ENCODE measurements at regions not wholly inside any gene's neighbourhood (a gene's known extent, or its start where the extent isn't known, plus 50 kb on each side); places are given as distances from the start of the nearest gene placed in this dataset.

- ATAC-seq, result no peak
- no peak overlapping the region for H3K4me3 Mint-ChIP-seq
- no peak overlapping the region for H3K27ac Mint-ChIP-seq
- no peaks in the 10 kb centered on the region for H3K9me3 Mint-ChIP-seq
- no peaks in the 10 kb centered on the region for H3K4me1 Mint-ChIP-seq
- no peak for DNase-seq
- no peaks in the 10 kb centered on the region for H3K27me3 Mint-ChIP-seq
These were observed 352.5 kb downstream of the KIF4B start for GRCh38 chr5:155366096-155366495.

DNA sequence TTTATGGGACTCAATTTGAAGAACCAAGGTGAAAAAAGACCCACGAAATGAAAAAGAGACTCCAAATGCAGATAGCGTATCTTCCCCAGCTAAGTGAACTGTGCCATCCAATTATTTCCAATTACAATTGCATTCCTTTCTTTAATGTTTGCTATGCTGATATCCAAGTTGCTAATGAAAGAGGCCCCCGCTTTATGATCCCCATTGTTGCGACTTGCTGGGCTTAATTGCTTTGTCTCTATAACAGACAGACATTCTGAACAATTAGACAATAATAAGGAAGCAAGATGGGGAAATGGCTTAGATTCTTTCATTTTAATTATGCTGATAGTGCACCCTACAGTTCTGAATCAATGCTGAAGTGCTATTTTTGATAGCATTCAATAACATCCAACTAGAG lies 354.3 kb downstream of the KIF4B start:
- no peak for DNase-seq
- Mint-ChIP-seq H3K27me3 (no peaks in the 10 kb centered on the region), H3K27ac (no peak overlapping the region), H3K4me3 (no peak overlapping the region), H3K4me1 (no peaks in the 10 kb centered on the region), H3K9me3 (no peaks in the 10 kb centered on the region)
- ATAC-seq, result no peak

- H3K27ac Mint-ChIP-seq, result peak overlapping the region in 1 of 2 donors; percentile 28
- no peaks in the 10 kb centered on the region for H3K4me1 Mint-ChIP-seq
- no peaks in the 10 kb centered on the region for H3K9me3 Mint-ChIP-seq
- DNase-seq (no peak), ATAC-seq (no peak)
- no peak overlapping the region for H3K4me3 Mint-ChIP-seq
- H3K27me3 Mint-ChIP-seq, result no peaks in the 10 kb centered on the region
These were observed 354.9 kb downstream of the KIF4B start for GRCh38 chr5:155368490-155368889.

GRCh38 chr5:155380480-155380879 lies 366.9 kb downstream of the KIF4B start:
- no peaks in the 10 kb centered on the region for H3K9me3 Mint-ChIP-seq
- no peak overlapping the region for H3K27ac Mint-ChIP-seq
- H3K4me3 Mint-ChIP-seq, result no peak overlapping the region
- DNase-seq (no peak), ATAC-seq (no peak)
- no peaks in the 10 kb centered on the region for H3K27me3 Mint-ChIP-seq
- H3K4me1 Mint-ChIP-seq, result no peaks in the 10 kb centered on the region

DNA sequence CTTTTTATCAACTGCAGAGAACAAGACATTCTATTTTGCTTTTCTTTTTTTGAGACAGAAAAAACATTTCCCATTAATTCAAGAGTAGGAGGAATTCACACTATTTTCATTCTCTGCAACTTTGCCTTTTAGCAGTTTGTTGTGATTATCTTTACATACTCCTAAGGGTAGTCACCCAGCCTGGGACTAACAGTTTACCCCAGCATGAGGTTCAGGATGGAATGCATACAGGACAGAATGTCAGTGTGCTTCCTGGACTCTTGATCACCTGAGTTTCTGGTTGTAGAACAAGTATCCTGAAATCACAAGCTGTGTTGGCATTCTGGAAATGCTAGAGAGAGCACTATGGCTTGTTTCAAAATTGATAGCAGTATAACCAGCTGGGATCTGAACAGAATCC lies 368.1 kb downstream of the KIF4B start:
- no peak for DNase-seq
- H3K27me3 Mint-ChIP-seq, result no peaks in the 10 kb centered on the region
- H3K9me3 Mint-ChIP-seq, result no peaks in the 10 kb centered on the region
- no peak overlapping the region for H3K4me3 Mint-ChIP-seq
- ATAC-seq, result no peak
- H3K27ac Mint-ChIP-seq, result no peak overlapping the region
- H3K4me1 Mint-ChIP-seq, result no peaks in the 10 kb centered on the region

DNA sequence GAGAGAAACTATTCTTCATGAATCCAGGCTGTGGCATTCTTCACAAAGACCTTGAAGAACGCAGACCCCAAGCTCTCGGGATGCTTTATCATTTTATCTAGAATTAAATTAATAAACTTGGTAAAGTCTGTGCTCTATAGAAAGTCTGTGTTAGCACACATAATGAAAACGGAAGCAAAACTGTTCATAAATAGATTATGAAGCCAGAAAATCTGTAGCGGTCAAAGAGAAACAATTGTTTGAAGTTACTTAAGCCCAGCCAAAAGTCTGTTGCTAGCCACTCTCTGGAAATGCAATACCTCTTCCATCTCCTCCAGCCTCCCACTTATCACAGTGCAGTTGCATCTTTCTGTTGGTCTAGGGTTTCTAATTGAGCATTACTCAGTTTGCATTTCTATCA lies 375.9 kb downstream of the KIF4B start:
- Mint-ChIP-seq H3K27ac (no peak overlapping the region), H3K4me1 (no peaks in the 10 kb centered on the region), H3K27me3 (no peaks in the 10 kb centered on the region), H3K9me3 (no peaks in the 10 kb centered on the region), H3K4me3 (no peak overlapping the region)
- no peak for DNase-seq
- ATAC-seq, result no peak

- Mint-ChIP-seq H3K27ac (no peak overlapping the region), H3K27me3 (no peaks in the 10 kb centered on the region), H3K4me1 (no peaks in the 10 kb centered on the region), H3K4me3 (no peak overlapping the region), H3K9me3 (no peaks in the 10 kb centered on the region)
- no peak for DNase-seq
- ATAC-seq, result no peak
These were observed 381.2 kb downstream of the KIF4B start for GRCh38 chr5:155394727-155395126.

- DNase-seq (no peak), ATAC-seq (no peak)
- H3K4me3 Mint-ChIP-seq, result no peak overlapping the region
- no peak overlapping the region for H3K27ac Mint-ChIP-seq
- H3K9me3 Mint-ChIP-seq, result peaks cover 16 to 25% of the 10 kb centered on the region in 2 donors
- H3K4me1 Mint-ChIP-seq, result no peaks in the 10 kb centered on the region
- no peaks in the 10 kb centered on the region for H3K27me3 Mint-ChIP-seq
These were observed 389.5 kb downstream of the KIF4B start for GRCh38 chr5:155402927-155403640.

- DNase-seq (no peak), ATAC-seq (no peak)
- H3K4me3 Mint-ChIP-seq, result no peak overlapping the region
- no peaks in the 10 kb centered on the region for H3K27me3 Mint-ChIP-seq
- peaks cover 20 to 25% of the 10 kb centered on the region in 2 donors for H3K9me3 Mint-ChIP-seq
- no peaks in the 10 kb centered on the region for H3K4me1 Mint-ChIP-seq
- no peak overlapping the region for H3K27ac Mint-ChIP-seq
These were observed 393.3 kb downstream of the KIF4B start for GRCh38 chr5:155406815-155407214.

- H3K27me3 Mint-ChIP-seq, result no peaks in the 10 kb centered on the region
- no peak for ATAC-seq
- no peak overlapping the region for H3K27ac Mint-ChIP-seq
- no peak overlapping the region for H3K4me3 Mint-ChIP-seq
- DNase-seq, result no peak
- no peaks in the 10 kb centered on the region for H3K4me1 Mint-ChIP-seq
- peaks cover 22 to 25% of the 10 kb centered on the region in 2 donors for H3K9me3 Mint-ChIP-seq
These were observed 394.9 kb downstream of the KIF4B start for GRCh38 chr5:155408465-155408864.

DNA sequence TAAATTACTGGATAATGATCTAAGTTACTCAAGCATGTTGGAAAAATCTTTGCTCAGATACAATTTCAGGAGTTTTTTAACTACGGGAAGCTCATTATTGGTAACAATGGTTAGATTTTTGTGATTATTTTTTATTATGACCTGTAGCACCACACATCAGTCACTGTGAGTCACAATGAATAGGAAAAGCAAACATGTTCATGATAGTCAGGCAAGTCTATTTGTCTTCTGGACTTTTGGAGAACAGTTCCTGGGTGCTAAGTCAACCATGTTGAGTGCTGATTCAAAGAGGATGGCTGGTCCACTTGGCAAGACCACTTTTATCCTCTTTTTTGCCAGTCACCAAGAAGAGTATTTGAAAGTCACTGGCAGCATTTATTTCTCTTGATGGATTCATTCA lies 403.2 kb downstream of the KIF4B start:
- Mint-ChIP-seq H3K9me3 (peaks cover 0 to 5% of the 10 kb centered on the region in 2 donors), H3K4me1 (no peaks in the 10 kb centered on the region), H3K27ac (no peak overlapping the region), H3K4me3 (no peak overlapping the region), H3K27me3 (no peaks in the 10 kb centered on the region)
- DNase-seq (no peak), ATAC-seq (no peak)

DNA sequence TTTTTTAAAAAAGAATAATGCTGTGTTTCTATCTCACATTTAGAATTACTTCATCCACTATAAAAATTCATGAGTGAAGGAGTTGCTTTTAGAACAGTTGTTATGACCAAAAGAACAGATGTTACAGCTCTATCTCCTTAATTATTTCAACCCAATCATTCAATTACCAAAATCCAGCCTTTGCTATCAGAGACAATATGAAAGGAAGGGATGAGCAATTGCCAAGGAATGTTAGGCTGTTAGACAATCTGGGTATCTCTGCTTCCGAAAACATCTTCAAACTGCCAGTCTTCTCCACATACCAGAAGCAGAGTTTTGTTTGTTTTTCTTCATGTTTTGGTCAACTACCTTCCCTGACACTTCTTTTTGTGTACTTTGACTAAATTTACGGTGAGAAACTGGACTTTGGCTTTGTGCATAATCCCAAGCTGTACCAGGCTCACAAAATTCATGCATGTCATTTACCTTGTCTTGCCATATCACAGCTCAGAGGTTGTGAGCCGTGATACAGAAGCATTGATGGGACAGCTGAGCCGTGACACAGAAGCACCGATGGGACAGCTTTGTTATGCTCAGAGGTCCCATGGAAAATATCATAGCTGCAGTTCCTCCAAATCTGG lies 405.5 kb downstream of the KIF4B start:
- H3K27me3 Mint-ChIP-seq, result no peaks in the 10 kb centered on the region
- H3K9me3 Mint-ChIP-seq, result no peaks in the 10 kb centered on the region
- DNase-seq, result no peak
- no peaks in the 10 kb centered on the region for H3K4me1 Mint-ChIP-seq
- ATAC-seq, result no peak
- H3K27ac Mint-ChIP-seq, result no peak overlapping the region
- no peak overlapping the region for H3K4me3 Mint-ChIP-seq

- H3K9me3 Mint-ChIP-seq, result peaks cover 9 to 14% of the 10 kb centered on the region in 2 donors
- DNase-seq (no peak), ATAC-seq (no peak)
- no peaks in the 10 kb centered on the region for H3K4me1 Mint-ChIP-seq
- H3K4me3 Mint-ChIP-seq, result no peak overlapping the region
- peaks cover 8% of the 10 kb centered on the region for H3K27me3 Mint-ChIP-seq
- H3K27ac Mint-ChIP-seq, result no peak overlapping the region
These were observed 416.6 kb downstream of the KIF4B start for GRCh38 chr5:155430192-155430591.

DNA sequence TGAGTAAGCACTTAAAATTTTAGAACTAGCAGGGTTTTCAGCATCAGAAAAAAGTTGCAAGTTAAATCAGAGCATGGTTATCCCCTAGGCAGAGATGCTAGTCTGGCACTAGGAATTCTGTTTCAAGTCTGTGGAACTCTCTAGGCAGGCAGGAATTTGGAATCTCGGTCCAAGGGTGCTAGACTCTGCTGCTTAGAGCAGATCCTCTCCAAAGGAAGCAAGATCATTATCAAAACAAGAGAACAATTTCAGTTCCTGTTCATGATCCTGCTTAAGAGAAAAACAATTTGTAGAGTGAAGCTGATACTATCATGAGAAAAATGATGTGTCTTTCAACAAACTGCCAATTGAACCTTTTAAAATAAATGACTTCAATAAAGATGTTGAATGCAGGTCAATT lies 420.7 kb downstream of the KIF4B start:
- no peak overlapping the region for H3K4me3 Mint-ChIP-seq
- DNase-seq (no peak), ATAC-seq (no peak)
- H3K9me3 Mint-ChIP-seq, result peaks cover 7 to 11% of the 10 kb centered on the region in 2 donors
- no peak overlapping the region for H3K27ac Mint-ChIP-seq
- peaks cover 8% of the 10 kb centered on the region for H3K27me3 Mint-ChIP-seq
- H3K4me1 Mint-ChIP-seq, result no peaks in the 10 kb centered on the region

DNA sequence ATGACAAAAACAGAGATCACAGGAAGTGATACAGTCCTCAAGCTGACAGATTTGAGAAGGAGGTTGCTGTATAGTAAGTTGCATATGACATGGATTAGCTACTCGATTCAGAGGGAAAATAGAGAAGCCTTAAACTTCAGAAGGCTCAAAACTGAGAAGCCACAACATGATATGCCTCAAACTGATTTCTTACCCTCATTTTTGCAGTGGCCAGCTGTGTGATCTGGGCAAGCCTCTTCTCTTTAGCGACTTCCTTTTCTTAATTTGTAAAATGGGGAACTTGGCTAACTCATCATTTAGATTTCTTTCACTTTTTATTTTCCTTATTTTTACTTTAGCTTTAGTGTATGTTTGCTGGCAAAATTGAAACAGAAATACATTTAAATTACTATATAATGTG lies 421.1 kb downstream of the KIF4B start:
- ATAC-seq (no peak), DNase-seq (no peak)
- Mint-ChIP-seq H3K27ac (no peak overlapping the region), H3K4me3 (no peak overlapping the region), H3K9me3 (peaks cover 7 to 11% of the 10 kb centered on the region in 2 donors), H3K4me1 (no peaks in the 10 kb centered on the region), H3K27me3 (peaks cover 8% of the 10 kb centered on the region)

DNA sequence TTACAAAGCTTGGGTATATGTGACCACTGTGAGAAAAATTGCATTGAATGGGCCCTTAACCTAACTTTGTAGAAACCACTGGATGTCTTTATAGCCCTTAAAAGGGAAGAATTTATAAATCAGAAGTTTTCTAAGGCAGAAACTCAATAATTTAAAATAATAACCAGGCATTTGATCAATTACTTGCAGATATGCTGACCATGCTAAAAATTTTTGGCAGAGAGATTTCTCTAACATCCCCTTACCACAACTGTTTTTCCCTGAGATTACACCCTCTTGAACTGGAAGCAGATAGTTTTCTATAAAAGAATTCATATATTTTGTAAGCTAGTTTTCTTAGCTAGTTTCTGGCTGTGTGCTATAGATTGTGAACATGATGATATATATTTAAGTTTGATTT lies 428.3 kb downstream of the KIF4B start:
- Mint-ChIP-seq H3K4me1 (no peaks in the 10 kb centered on the region), H3K4me3 (no peak overlapping the region), H3K9me3 (peaks cover 9 to 10% of the 10 kb centered on the region in 2 donors), H3K27ac (no peak overlapping the region), H3K27me3 (no peaks in the 10 kb centered on the region)
- DNase-seq (no peak), ATAC-seq (no peak)

DNA sequence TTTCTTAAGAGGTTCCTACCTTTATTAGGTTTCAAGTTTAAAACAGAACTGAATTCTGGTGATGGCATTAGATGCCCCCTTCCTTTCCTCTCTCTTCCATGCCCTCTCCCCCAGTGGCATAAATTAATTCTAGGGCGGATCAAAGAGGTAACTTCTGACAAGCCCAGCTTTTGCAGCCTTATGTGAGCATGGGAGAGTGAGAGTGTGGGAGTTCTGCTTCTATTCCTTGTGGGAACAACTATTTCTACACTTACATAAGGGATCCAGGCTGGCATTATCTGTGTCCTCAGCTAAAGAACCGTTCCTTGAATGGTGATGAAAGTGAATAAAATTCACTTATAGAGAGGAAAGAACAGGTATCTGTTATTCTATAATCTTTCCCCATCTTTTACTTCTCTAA lies 437.6 kb downstream of the KIF4B start:
- Mint-ChIP-seq H3K27me3 (no peaks in the 10 kb centered on the region), H3K4me3 (no peak overlapping the region), H3K27ac (no peak overlapping the region), H3K4me1 (no peaks in the 10 kb centered on the region), H3K9me3 (peaks cover 5 to 7% of the 10 kb centered on the region in 2 donors)
- DNase-seq (no peak), ATAC-seq (no peak)

Data from stimulated activated naive CD8-positive, alpha-beta T cell treated with anti-CD3 and anti-CD28 coated beads, Interleukin-15, amount 100 ng/mL, for 72 hours (primary cell).